Osteoblast (primary cell): ENCODE measurements at regions not wholly inside any gene's neighbourhood (a gene's known extent, or its start where the extent isn't known, plus 50 kb on each side); places are given as distances from the start of the nearest gene placed in this dataset.

Experiments
- DNase-seq: peaks from one replicate; pipeline ENCODE4 v3.0.0; 2011; ENCODE audit warnings: low spot score, mixed read lengths; ENCODE audit not compliant: insufficient read length; ENCODE audit errors: missing footprints
- H2AFZ ChIP-seq: 2 replicates; pipeline ENCODE4 v1.6.0; 2011; ENCODE audit warnings: mild to moderate bottlenecking, low read length
- H3K27ac ChIP-seq: 2 replicates; pipeline ENCODE4 v1.5.1; 2011; ENCODE audit warnings: mild to moderate bottlenecking, low read depth, low read length, moderate library complexity
- H3K27me3 ChIP-seq: 2 replicates; pipeline ENCODE4 v1.6.0; 2012; ENCODE audit warnings: mild to moderate bottlenecking, control low read depth, inconsistent platforms, low read length, moderate library complexity; ENCODE audit not compliant: insufficient read depth
- H3K36me3 ChIP-seq: 2 replicates; pipeline ENCODE4 v1.5.1; 2011; ENCODE audit warnings: mild to moderate bottlenecking, low read length, control low read depth, moderate library complexity; ENCODE audit not compliant: insufficient read depth
- H3K4me1 ChIP-seq: 2 replicates; pipeline ENCODE4 v1.5.1; 2011; ENCODE audit warnings: mild to moderate bottlenecking, low read length, control low read depth, moderate library complexity; ENCODE audit not compliant: insufficient read depth
- H3K4me2 ChIP-seq: 2 replicates; pipeline ENCODE4 v1.6.0; 2011; ENCODE audit warnings: mild to moderate bottlenecking, low read length; ENCODE audit not compliant: insufficient read depth
- H3K4me3 ChIP-seq: fragments of 200-600 bp; sonication (generic); 3 replicates; pipeline ENCODE4 v1.5.1; 2012; ENCODE audit warnings: mild to moderate bottlenecking, low read length, inconsistent platforms; ENCODE audit not compliant: insufficient read depth
- H3K79me2 ChIP-seq: 2 replicates; pipeline ENCODE4 v1.6.0; 2012; ENCODE audit warnings: mild to moderate bottlenecking, low read length, control low read depth, inconsistent platforms; ENCODE audit not compliant: insufficient read depth
- H3K9me3 ChIP-seq: 2 replicates; pipeline ENCODE4 v1.5.1; 2011; ENCODE audit warnings: low read depth, low read length, control low read depth
- H4K20me1 ChIP-seq: 2 replicates; pipeline ENCODE4 v1.6.0; 2012; ENCODE audit warnings: mild to moderate bottlenecking, low read length, control low read depth; ENCODE audit not compliant: insufficient read depth
- CTCF ChIP-seq: IDR thresholded peaks from 2 replicates; pipeline ENCODE4 v1.5.1; 2011; ENCODE audit warnings: mild to moderate bottlenecking, low read depth, low read length, moderate library complexity; ENCODE audit errors: extremely low read depth

GRCh38 chr5:158305861-158306260, 446.9 kb upstream of the CLINT1 start:
- Histone ChIP-seq H3K4me1 (no peaks in the 10 kb centered on the region), H2AFZ (no peak overlapping the region), H3K9me3 (no peaks in the 10 kb centered on the region), H3K27ac (no peak overlapping the region), H3K4me2 (no peak overlapping the region), H3K4me3 (no peak overlapping the region), H3K27me3 (peaks cover 21% of the 10 kb centered on the region), H4K20me1 (no peaks in the 10 kb centered on the region), H3K36me3 (no peaks in the 10 kb centered on the region), H3K79me2 (no peaks in the 10 kb centered on the region)
- no peak for TF ChIP-seq CTCF
- no peak for DNase-seq

- no peaks in the 10 kb centered on the region for H4K20me1 ChIP-seq
- no peak overlapping the region for H3K4me3 ChIP-seq
- no peak overlapping the region for H2AFZ ChIP-seq
- no peaks in the 10 kb centered on the region for H3K9me3 ChIP-seq
- no peaks in the 10 kb centered on the region for H3K36me3 ChIP-seq
- no peak for DNase-seq
- H3K4me1 ChIP-seq = no peaks in the 10 kb centered on the region
- no peak for TF ChIP-seq CTCF
- no peak overlapping the region for H3K27ac ChIP-seq
- no peaks in the 10 kb centered on the region for H3K79me2 ChIP-seq
- no peak overlapping the region for H3K4me2 ChIP-seq
- H3K27me3 ChIP-seq = peaks cover 32% of the 10 kb centered on the region
Observed at GRCh38 chr5:158304607-158305006, 445.7 kb upstream of the CLINT1 start.

GRCh38 chr5:158303883-158304282, 444.9 kb upstream of the CLINT1 start:
- Histone ChIP-seq H3K4me3 (no peak overlapping the region), H3K4me2 (no peak overlapping the region), H2AFZ (no peak overlapping the region), H3K36me3 (no peaks in the 10 kb centered on the region), H3K27me3 (peaks cover 29% of the 10 kb centered on the region), H3K27ac (no peak overlapping the region), H3K4me1 (no peaks in the 10 kb centered on the region), H4K20me1 (no peaks in the 10 kb centered on the region), H3K79me2 (no peaks in the 10 kb centered on the region), H3K9me3 (no peaks in the 10 kb centered on the region)
- DNase-seq = no peak
- TF ChIP-seq CTCF = no peak

GRCh38 chr5:158303275-158303674, 444.3 kb upstream of the CLINT1 start:
- Histone ChIP-seq H4K20me1 (no peaks in the 10 kb centered on the region), H3K27me3 (peaks cover 23% of the 10 kb centered on the region), H3K4me3 (no peak overlapping the region), H3K27ac (no peak overlapping the region), H3K9me3 (no peaks in the 10 kb centered on the region), H3K36me3 (no peaks in the 10 kb centered on the region), H2AFZ (no peak overlapping the region), H3K4me1 (no peaks in the 10 kb centered on the region), H3K79me2 (no peaks in the 10 kb centered on the region), H3K4me2 (no peak overlapping the region)
- DNase-seq = no peak
- TF ChIP-seq CTCF = no peak
